OCI-LY1 (cell line): ENCODE measurements at regions not wholly inside any gene's neighbourhood (a gene's known extent, or its start where the extent isn't known, plus 50 kb on each side); places are given as distances from the start of the nearest gene placed in this dataset.

Source experiments
- H2AFZ ChIP-seq: fragments of 200-600 bp; sonication (generic), shearing (Covaris generic); 2 replicates; pipeline ENCODE4 v1.6.0; 2014; ENCODE audit warnings: antibody characterized with exemption, mild to moderate bottlenecking, low read length
- H3F3A ChIP-seq: fragments of 200-600 bp; sonication (generic), shearing (Covaris generic); 2 replicates; pipeline ENCODE4 v1.6.0; 2014; ENCODE audit warnings: mild to moderate bottlenecking, antibody characterized with exemption, low read length, moderate library complexity; ENCODE audit not compliant: insufficient read depth
- H3K27ac ChIP-seq: fragments of 200-600 bp; sonication (generic); 2 replicates; pipeline ENCODE4 v1.5.1; 2014; ENCODE audit warnings: low read length, mixed run types, mild to moderate bottlenecking, low read depth; ENCODE audit not compliant: poor library complexity, severe bottlenecking
- H3K27me3 ChIP-seq: fragments of 200-600 bp; sonication (generic); 2 replicates; pipeline ENCODE4 v1.6.0; 2014; ENCODE audit warnings: antibody characterized with exemption, mild to moderate bottlenecking, low read length, moderate library complexity; ENCODE audit not compliant: insufficient read depth
- H3K36me3 ChIP-seq: fragments of 200-600 bp; sonication (generic); 2 replicates; pipeline ENCODE4 v1.6.1; 2014; ENCODE audit warnings: mild to moderate bottlenecking, antibody characterized with exemption, low read length, moderate library complexity, mixed read lengths; ENCODE audit not compliant: insufficient read depth
- H3K4me1 ChIP-seq: fragments of 200-600 bp; sonication (generic); 2 replicates; pipeline ENCODE4 v1.5.1; 2014; ENCODE audit warnings: mild to moderate bottlenecking, low read length, moderate library complexity; ENCODE audit not compliant: insufficient read depth, severe bottlenecking
- H3K4me2 ChIP-seq: fragments of 200-600 bp; sonication (generic), shearing (Covaris generic); 2 replicates; pipeline ENCODE4 v1.6.1; 2014; ENCODE audit warnings: low read length
- H3K4me3 ChIP-seq: fragments of 200-600 bp; sonication (generic); 2 replicates; pipeline ENCODE4 v1.5.1; 2014; ENCODE audit warnings: low read length, low read depth, mild to moderate bottlenecking, mixed read lengths; ENCODE audit not compliant: poor library complexity, severe bottlenecking
- H3K79me2 ChIP-seq: fragments of 200-600 bp; shearing (Covaris generic); 2 replicates; pipeline ENCODE4 v1.6.1; 2016; ENCODE audit warnings: mixed run types, low read length, mixed read lengths; ENCODE audit not compliant: insufficient read depth
- H3K9ac ChIP-seq: fragments of 200-600 bp; sonication (generic), shearing (Covaris generic); 2 replicates; pipeline ENCODE4 v1.6.1; 2014; ENCODE audit warnings: mild to moderate bottlenecking, low read length, mixed read lengths
- H3K9me2 ChIP-seq: fragments of 200-600 bp; sonication (generic), shearing (Covaris generic); 2 replicates; pipeline ENCODE4 v1.6.1; 2014; ENCODE audit warnings: low read depth, mild to moderate bottlenecking, low read length, mixed read lengths
- H3K9me3 ChIP-seq: fragments of 200-600 bp; shearing (Covaris generic); 2 replicates; pipeline ENCODE4 v1.6.1; 2014; ENCODE audit warnings: low read length, mixed read lengths
- H4K20me1 ChIP-seq: fragments of 200-600 bp; sonication (generic), shearing (Covaris generic); 2 replicates; pipeline ENCODE4 v1.6.0; 2016; ENCODE audit warnings: mild to moderate bottlenecking, low read length; ENCODE audit not compliant: insufficient read depth
- CTCF ChIP-seq: fragments of 200-600 bp; sonication (generic), shearing (Covaris generic); IDR thresholded peaks from 2 replicates; pipeline ENCODE4 v1.5.1; 2017; ENCODE audit warnings: mild to moderate bottlenecking, antibody characterized with exemption, low read length, moderate library complexity, mixed read lengths
- EZH2 ChIP-seq: fragments of 200-600 bp; sonication (generic), shearing (Covaris generic); IDR thresholded peaks from 2 replicates; pipeline ENCODE4 v1.8.0; 2017; ENCODE audit warnings: borderline replicate concordance, mixed run types, mild to moderate bottlenecking, antibody characterized with exemption, low read length, moderate library complexity, mixed read lengths

DNA sequence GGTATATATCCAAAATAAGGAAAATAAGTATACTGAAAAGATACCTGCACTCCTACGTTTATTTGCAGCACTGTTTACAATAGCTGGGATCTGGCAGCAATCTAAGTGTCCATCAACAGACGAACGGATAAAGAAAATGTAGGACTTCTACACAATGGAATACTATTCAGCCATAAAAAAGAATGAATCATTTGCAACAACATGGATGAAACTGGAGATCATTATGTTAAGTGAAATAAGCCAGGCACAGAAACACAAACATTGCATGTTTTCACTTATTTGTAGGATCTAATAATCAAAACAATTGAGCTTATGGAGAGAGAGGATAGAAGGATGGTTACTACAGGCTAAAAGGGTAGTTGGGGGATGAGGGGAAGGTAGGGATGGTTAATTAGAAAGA, 494.0 kb downstream of the UQCRFS1 start:
- TF ChIP-seq CTCF (no peak), EZH2 (no peak)
- no peaks in the 10 kb centered on the region for H3K9me3 ChIP-seq

GRCh38 chr19:28715157-28715556, 497.8 kb downstream of the UQCRFS1 start:
- H3F3A ChIP-seq: no peaks in the 10 kb centered on the region
- no peaks in the 10 kb centered on the region for H3K27me3 ChIP-seq
- H3K4me2 ChIP-seq: no peak overlapping the region
- H3K27ac ChIP-seq: no peak overlapping the region
- H3K9me2 ChIP-seq: no peaks in the 10 kb centered on the region
- no peaks in the 10 kb centered on the region for H4K20me1 ChIP-seq
- H3K9ac ChIP-seq: no peak overlapping the region
- no peak for TF ChIP-seq EZH2
- TF ChIP-seq CTCF: no peak
- no peaks in the 10 kb centered on the region for H3K9me3 ChIP-seq
- H2AFZ ChIP-seq: no peak overlapping the region
- H3K4me1 ChIP-seq: no peaks in the 10 kb centered on the region
- H3K4me3 ChIP-seq: no peak overlapping the region
- H3K79me2 ChIP-seq: no peaks in the 10 kb centered on the region
- no peaks in the 10 kb centered on the region for H3K36me3 ChIP-seq

More for the DNA sequence above, 494.0 kb downstream of the UQCRFS1 start:
- Histone ChIP-seq H3K4me2 (no peak overlapping the region), H3F3A (no peaks in the 10 kb centered on the region), H3K9ac (no peak overlapping the region), H3K27ac (no peak overlapping the region), H3K4me3 (no peak overlapping the region), H3K27me3 (peaks cover 4% of the 10 kb centered on the region; the same call in 1 of the 2 replicates), H3K4me1 (no peaks in the 10 kb centered on the region), H3K9me2 (no peaks in the 10 kb centered on the region), H4K20me1 (no peaks in the 10 kb centered on the region), H3K79me2 (no peaks in the 10 kb centered on the region), H2AFZ (no peak overlapping the region), H3K36me3 (no peaks in the 10 kb centered on the region)

- Histone ChIP-seq H3K4me1 (no peaks in the 10 kb centered on the region), H3K9me3 (no peaks in the 10 kb centered on the region), H4K20me1 (no peaks in the 10 kb centered on the region), H3K36me3 (no peaks in the 10 kb centered on the region), H3K9me2 (no peaks in the 10 kb centered on the region), H3K4me2 (no peak overlapping the region), H3K79me2 (no peaks in the 10 kb centered on the region), H2AFZ (no peak overlapping the region), H3K27ac (no peak overlapping the region), H3F3A (no peaks in the 10 kb centered on the region), H3K27me3 (no peaks in the 10 kb centered on the region), H3K4me3 (no peak overlapping the region), H3K9ac (no peak overlapping the region)
- no peak for TF ChIP-seq CTCF
- no peak for TF ChIP-seq EZH2
Measured at GRCh38 chr19:28711411-28711810, 501.5 kb downstream of the UQCRFS1 start.
